ENCODE measurements at regions not wholly inside any gene's neighbourhood (a gene's known extent, or its start where the extent isn't known, plus 50 kb on each side); places are given as distances from the start of the nearest gene placed in this dataset.
"Not testable (repeated sequence)": the region's sequence is repeated elsewhere in the genome, so short reads cannot be mapped to it uniquely, and the experiment has no call there.

DNA sequence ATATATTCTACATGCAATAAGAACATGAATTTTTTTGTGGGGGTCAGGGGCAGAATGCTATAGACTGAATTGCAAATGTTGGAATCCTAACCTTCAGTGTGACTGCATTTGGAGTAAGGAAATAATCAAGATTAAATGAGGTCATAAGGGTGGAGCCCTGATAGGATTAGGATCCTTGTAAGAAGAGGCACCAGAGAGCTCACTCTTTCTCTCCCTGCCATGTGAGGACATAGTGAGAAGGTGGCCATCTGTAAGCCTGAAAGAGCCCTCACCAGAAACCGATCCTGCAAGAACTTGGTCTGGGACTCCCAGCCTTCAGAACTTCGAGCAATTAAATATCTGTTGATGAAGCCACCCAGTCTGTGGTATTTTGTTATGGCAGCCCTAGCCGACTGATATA, 70.3 kb upstream of the SOX13 start:
- 46 to 88% methylated on average over 3 of the region's 3 CpGs for WGBS, 2 donors

DNA sequence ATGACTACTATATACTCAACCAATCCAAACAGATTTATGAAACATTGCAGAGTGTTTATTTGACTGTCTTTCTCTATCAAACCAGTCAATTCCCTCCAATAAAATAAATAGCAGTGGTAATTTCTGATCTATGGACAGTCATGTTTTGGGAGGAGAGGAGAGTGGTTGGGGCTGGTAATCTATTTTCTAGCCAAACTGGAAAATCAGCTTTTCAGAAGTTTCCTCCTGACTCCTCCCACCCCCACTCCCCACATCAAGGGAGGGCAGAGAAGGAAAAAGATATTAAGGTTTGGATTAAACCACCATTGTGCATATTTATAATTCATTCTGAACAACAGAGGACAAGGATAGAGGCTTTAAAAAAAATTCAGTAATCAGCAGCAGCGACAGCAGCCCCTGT, 69.4 kb upstream of the SOX13 start:
- no peak overlapping the region for H3K4me3 ChIP-seq
- no peaks in the 10 kb centered on the region for H3K9me3 ChIP-seq
- H3K27ac ChIP-seq: no peak overlapping the region
- intact Hi-C loops (cut with DNase I): no loop called here
- no peaks in the 10 kb centered on the region for H3K4me1 ChIP-seq
- 73 to 83% methylated on average over 1 of the region's 1 CpG for WGBS, 2 donors
- DNase-seq: no peak
- peaks cover 0 to 1% (median 0%) of the 10 kb centered on the region in 4 donors for H3K27me3 ChIP-seq
- no peak for TF ChIP-seq CTCF (IDR thresholded peaks at IDR 0.05)
- no peak for TF ChIP-seq POLR2A (IDR thresholded peaks at IDR 0.05)
- no peaks in the 10 kb centered on the region for H3K36me3 ChIP-seq

More for the DNA sequence above, 70.3 kb upstream of the SOX13 start:
- Histone ChIP-seq H3K27me3 (no peaks in the 10 kb centered on the region), H3K4me1 (no peaks in the 10 kb centered on the region), H3K9me3 (no peaks in the 10 kb centered on the region), H3K27ac (no peak overlapping the region), H3K36me3 (no peaks in the 10 kb centered on the region), H3K4me3 (no peak overlapping the region)
- no peak for TF ChIP-seq CTCF (IDR thresholded peaks at IDR 0.05)
- no peak for TF ChIP-seq POLR2A (IDR thresholded peaks at IDR 0.05)
- intact Hi-C loops (cut with DNase I): no loop called here
- DNase-seq: no peak

GRCh38 chr1:204011426-204011825, 61.5 kb upstream of the SOX13 start:
- TF ChIP-seq CTCF (IDR thresholded peaks at IDR 0.05) (no peak), POLR2A (IDR thresholded peaks at IDR 0.05) (no peak)
- H3K4me1 ChIP-seq: no peaks in the 10 kb centered on the region
- H3K4me3 ChIP-seq: no peak overlapping the region
- no peaks in the 10 kb centered on the region for H3K36me3 ChIP-seq
- no peak overlapping the region for H3K27ac ChIP-seq
- intact Hi-C loops (cut with DNase I): no loop called here
- DNase-seq: no peak
- 72 to 75% methylated on average over 5 of the region's 5 CpGs for WGBS, 2 donors
- H3K9me3 ChIP-seq: no peaks in the 10 kb centered on the region
- H3K27me3 ChIP-seq: peaks cover 0 to 4% (median 0%) of the 10 kb centered on the region in 4 donors

GRCh38 chr1:204013052-204013451, 59.9 kb upstream of the SOX13 start:
- Histone ChIP-seq H3K36me3 (no peaks in the 10 kb centered on the region), H3K4me1 (no peaks in the 10 kb centered on the region), H3K4me3 (no peak overlapping the region), H3K9me3 (no peaks in the 10 kb centered on the region), H3K27ac (no peak overlapping the region), H3K27me3 (peaks cover 0 to 4% (median 0%) of the 10 kb centered on the region in 4 donors)
- DNase-seq: no peak
- intact Hi-C loops (cut with DNase I): no loop called here
- WGBS, 2 donors: 66 to 69% methylated on average over 8 of the region's 8 CpGs
- TF ChIP-seq POLR2A (IDR thresholded peaks at IDR 0.05): no peak
- no peak for TF ChIP-seq CTCF (IDR thresholded peaks at IDR 0.05)

- WGBS, 2 donors: 94 to 96% methylated on average over 3 of the region's 3 CpGs
- intact Hi-C loops (cut with DNase I): no loop called here
- Histone ChIP-seq H3K4me1 (no peaks in the 10 kb centered on the region), H3K27me3 (no peaks in the 10 kb centered on the region), H3K9me3 (no peaks in the 10 kb centered on the region), H3K4me3 (no peak overlapping the region), H3K27ac (no peak overlapping the region), H3K36me3 (no peaks in the 10 kb centered on the region)
- no peak for TF ChIP-seq POLR2A (IDR thresholded peaks at IDR 0.05)
- no peak for TF ChIP-seq CTCF (IDR thresholded peaks at IDR 0.05)
- no peak for DNase-seq
These were observed 58.6 kb upstream of the SOX13 start for GRCh38 chr1:204014336-204014735.

GRCh38 chr1:204014961-204015360, 58.0 kb upstream of the SOX13 start:
- H3K27ac ChIP-seq; H3K27me3 ChIP-seq; H3K4me1 ChIP-seq; H3K9me3 ChIP-seq; H3K36me3 ChIP-seq; intact Hi-C loops (cut with DNase I); H3K4me3 ChIP-seq; DNase-seq: not testable (repeated sequence)
- 92 to 93% methylated on average over 7 to 8 of the region's 8 CpGs for WGBS, 2 donors

All from esophagus squamous epithelium (tissue), 5 donors.